HFF-Myc (cell line): ENCODE measurements at regions not wholly inside any gene's neighbourhood (a gene's known extent, or its start where the extent isn't known, plus 50 kb on each side); places are given as distances from the start of the nearest gene placed in this dataset.

Source experiments
- DNase-seq: peaks from one replicate; pipeline ENCODE4 v3.0.0-alpha.2; 2011; ENCODE audit warnings: low read depth; ENCODE audit errors: extremely low read depth
- H3K4me3 ChIP-seq: replicated peaks from 2 replicates; pipeline ENCODE4 v1.5.1; 2011; ENCODE audit warnings: low read depth, mild to moderate bottlenecking, control low read depth, low read length
- TF ChIP-seq, protein P1 (sequence below): IDR thresholded peaks from 2 replicates; pipeline ENCODE4 v1.5.1; 2012; ENCODE audit warnings: mild to moderate bottlenecking, low read depth, low read length, control low read depth; ENCODE audit errors: missing control alignments

DNA sequence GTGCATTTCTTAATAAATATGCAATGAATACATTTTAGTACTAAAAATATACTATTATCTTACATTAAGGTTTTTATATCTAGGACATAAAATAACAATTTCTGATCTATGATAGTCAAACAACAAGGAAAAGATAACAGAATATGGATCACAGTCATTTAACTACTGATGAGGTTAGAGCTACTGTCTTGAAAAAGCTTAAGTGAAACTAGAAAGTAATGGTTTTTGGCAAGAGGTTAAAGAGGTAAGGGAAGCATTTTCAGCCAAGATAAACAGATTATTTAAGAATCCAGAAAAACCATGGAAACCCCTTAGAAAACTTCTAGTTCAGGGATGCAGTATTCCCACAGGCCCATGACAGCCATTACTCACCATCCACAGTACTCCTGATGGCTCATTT is 787.4 kb downstream of the DACH1 start:
- no peak for DNase-seq
- TF ChIP-seq, protein P1, sequence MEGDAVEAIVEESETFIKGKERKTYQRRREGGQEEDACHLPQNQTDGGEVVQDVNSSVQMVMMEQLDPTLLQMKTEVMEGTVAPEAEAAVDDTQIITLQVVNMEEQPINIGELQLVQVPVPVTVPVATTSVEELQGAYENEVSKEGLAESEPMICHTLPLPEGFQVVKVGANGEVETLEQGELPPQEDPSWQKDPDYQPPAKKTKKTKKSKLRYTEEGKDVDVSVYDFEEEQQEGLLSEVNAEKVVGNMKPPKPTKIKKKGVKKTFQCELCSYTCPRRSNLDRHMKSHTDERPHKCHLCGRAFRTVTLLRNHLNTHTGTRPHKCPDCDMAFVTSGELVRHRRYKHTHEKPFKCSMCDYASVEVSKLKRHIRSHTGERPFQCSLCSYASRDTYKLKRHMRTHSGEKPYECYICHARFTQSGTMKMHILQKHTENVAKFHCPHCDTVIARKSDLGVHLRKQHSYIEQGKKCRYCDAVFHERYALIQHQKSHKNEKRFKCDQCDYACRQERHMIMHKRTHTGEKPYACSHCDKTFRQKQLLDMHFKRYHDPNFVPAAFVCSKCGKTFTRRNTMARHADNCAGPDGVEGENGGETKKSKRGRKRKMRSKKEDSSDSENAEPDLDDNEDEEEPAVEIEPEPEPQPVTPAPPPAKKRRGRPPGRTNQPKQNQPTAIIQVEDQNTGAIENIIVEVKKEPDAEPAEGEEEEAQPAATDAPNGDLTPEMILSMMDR = no peak
- H3K4me3 ChIP-seq = no peak overlapping the region

DNA sequence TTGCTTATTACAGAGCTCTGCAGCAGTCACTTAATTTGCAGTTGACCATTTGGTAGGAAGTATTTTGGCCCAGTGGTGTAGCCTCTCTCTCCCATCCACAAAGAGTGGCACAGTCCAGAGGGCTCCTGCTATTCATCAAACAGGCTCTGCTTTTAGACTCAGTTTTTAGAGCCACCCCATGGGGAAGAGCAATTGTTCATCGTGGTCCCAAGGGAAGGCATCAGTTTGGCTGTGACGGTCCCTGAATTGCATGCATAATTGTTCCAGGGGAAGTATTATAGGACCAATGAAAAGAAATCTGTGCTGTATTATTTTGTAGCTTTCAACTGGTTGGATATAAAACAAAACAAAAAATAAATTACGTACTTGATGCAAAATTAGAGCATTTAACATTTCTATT is 799.0 kb downstream of the DACH1 start:
- DNase-seq = no peak
- TF ChIP-seq, protein P1 = no peak
- no peak overlapping the region for H3K4me3 ChIP-seq

DNA sequence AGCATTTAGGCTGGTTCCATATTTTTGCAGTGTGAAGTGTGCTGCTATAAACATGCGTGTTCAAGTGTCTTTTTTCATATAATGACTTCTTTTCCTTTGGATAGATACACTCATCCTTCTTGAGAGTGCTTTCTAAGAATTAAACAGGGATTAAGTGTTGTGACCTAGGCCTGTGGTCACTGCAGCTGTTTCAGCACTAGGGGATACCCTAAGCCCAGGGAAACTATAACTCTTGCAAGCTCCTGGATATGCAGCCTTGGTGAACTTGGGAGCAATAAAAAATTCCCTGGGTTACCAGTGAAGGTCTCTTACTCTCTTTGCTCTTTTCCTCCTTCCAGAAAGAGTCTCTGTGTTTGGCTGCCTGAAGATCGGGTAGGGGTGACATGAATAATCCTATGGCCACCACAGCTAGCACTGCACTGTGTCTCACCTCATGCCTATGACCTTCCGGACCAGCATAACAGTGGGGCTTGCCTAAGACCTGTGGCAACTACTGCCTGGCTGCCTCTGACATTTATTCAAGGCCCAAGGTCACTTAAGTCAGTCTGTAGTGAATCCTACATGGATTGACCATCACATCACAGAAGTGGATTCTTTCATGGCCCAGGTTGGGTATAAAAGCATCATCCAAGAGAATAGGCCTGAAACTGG is 799.7 kb downstream of the DACH1 start:
- no peak for DNase-seq
- no peak overlapping the region for H3K4me3 ChIP-seq
- TF ChIP-seq, protein P1 = no peak

DNA sequence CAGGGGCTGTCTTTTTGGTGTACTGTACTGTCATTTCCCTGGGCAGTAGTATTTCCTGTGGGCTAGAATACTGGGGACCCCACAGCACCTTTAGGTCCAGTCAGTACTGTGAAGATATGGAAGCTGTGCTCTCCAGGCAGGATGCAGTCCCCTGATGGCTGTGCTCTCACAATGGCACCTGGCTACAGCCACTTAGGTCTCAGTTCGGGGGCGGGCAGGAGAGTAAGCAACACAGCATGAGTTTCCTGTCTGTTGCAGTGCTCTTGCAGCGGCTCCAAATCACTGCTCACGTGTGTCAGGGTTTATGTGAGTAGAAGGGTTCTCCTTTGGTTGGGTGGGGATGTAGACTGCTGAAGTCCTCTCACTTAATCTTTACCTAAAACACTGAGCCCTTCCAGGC is 810.4 kb downstream of the DACH1 start:
- H3K4me3 ChIP-seq = no peak overlapping the region
- DNase-seq = no peak
- TF ChIP-seq, protein P1 = no peak

DNA sequence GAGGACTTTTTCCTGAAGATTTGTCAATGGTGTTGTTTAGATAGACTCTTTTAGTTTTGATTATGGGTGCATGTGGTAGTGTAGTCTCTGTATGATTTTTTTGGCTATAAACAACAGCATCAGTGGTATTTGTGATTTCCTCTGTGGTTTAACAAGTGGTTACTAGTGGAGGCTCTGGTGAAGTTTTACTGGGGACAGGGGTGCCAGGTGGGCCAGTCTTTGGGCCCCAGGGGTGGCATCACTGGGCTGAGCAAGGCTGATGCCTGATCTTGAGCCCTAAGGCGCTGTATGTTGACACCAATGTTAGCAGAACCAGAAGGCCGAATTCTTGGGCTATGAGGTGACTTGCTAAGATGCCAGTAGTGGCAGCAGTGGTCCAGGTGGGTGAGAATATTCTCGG is 811.4 kb downstream of the DACH1 start:
- no peak overlapping the region for H3K4me3 ChIP-seq
- TF ChIP-seq, protein P1 = no peak
- DNase-seq = no peak

DNA sequence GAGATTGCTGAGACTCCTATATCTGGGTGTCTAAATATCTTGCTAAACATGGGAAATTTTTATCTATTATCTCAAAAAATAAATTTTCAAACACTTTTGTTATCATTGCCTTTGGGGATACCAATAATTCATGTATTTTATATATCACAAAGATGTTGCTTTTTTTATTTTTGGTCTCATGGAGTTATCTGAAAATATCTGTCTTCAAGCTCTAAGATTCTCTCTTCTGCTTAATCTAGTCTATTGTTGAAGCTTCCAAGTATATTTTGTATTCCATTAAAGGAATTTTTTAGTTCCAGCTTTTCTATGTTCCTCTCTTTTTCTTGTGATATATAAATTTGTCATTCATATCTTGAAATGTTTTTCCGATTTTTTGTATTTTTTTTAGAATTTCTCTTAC is 812.0 kb downstream of the DACH1 start:
- no peak overlapping the region for H3K4me3 ChIP-seq
- TF ChIP-seq, protein P1 = no peak
- DNase-seq = no peak

DNA sequence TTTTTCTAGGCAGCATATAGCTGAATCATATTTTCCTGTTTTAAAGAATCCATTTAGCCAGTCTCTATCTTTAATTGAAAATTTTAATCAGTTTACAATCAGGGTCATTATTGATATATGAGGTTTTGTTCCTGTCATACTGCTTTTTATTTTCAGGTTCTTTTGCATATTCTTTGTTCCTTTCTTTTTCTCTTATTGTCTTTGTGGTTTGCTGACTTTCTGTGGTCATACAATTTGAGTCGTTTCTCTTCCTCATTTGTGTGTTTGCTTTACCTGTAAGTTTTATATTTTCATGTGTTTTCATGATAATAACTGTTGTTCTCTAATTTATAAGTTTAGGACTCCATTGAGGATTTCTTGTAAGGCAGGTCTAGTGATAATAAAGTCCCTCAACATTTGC is 812.6 kb downstream of the DACH1 start:
- TF ChIP-seq, protein P1 = no peak

More for the DNA sequence above, 812.6 kb downstream of the DACH1 start:
- DNase-seq = no peak
- H3K4me3 ChIP-seq = no peak overlapping the region
